ENCODE measurements at regions not wholly inside any gene's neighbourhood (a gene's known extent, or its start where the extent isn't known, plus 50 kb on each side); places are given as distances from the start of the nearest gene placed in this dataset.

DNA sequence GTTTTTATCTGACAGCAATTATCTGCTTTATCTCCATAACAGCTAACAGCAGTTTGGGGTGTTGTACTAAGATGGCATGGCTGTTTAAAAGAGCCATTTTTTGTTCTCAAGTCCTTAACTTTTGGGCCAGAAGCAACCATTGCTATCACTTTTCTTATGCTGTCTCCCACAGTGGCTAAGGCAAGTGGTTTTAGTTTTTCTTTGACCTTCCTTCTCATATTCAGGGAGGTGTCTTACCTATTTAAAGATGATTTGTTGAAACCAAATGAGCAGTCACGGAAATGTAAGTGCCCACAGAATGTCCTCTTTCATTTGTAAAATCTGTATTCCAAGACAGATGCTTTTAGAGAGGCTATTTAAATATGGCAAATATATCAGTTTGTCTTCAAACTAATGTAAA is 96.8 kb upstream of the USP15 start:
- H3K9me3 ChIP-seq (ENCODE audit: control insufficient read depth, low read length), result no peaks in the 10 kb centered on the region
- TF ChIP-seq, protein P1, sequence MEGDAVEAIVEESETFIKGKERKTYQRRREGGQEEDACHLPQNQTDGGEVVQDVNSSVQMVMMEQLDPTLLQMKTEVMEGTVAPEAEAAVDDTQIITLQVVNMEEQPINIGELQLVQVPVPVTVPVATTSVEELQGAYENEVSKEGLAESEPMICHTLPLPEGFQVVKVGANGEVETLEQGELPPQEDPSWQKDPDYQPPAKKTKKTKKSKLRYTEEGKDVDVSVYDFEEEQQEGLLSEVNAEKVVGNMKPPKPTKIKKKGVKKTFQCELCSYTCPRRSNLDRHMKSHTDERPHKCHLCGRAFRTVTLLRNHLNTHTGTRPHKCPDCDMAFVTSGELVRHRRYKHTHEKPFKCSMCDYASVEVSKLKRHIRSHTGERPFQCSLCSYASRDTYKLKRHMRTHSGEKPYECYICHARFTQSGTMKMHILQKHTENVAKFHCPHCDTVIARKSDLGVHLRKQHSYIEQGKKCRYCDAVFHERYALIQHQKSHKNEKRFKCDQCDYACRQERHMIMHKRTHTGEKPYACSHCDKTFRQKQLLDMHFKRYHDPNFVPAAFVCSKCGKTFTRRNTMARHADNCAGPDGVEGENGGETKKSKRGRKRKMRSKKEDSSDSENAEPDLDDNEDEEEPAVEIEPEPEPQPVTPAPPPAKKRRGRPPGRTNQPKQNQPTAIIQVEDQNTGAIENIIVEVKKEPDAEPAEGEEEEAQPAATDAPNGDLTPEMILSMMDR (IDR thresholded peaks at IDR 0.05), result no peak
- no peak overlapping the region for H2AFZ ChIP-seq
- no peak overlapping the region for H3K4me3 ChIP-seq (ENCODE audit: low read depth, low read length)
- H3K36me3 ChIP-seq (ENCODE audit: control insufficient read depth, insufficient read depth, low read length), result no peaks in the 10 kb centered on the region
- no peak overlapping the region for H3K27ac ChIP-seq
- no peaks in the 10 kb centered on the region for H3K79me2 ChIP-seq
- no peak overlapping the region for H3K4me2 ChIP-seq (ENCODE audit: low read length)
- no peaks in the 10 kb centered on the region for H3K4me1 ChIP-seq
- no peak overlapping the region for H3K9ac ChIP-seq
- no peaks in the 10 kb centered on the region for H3K27me3 ChIP-seq (ENCODE audit: control insufficient read depth, insufficient read depth, low read length)

DNA sequence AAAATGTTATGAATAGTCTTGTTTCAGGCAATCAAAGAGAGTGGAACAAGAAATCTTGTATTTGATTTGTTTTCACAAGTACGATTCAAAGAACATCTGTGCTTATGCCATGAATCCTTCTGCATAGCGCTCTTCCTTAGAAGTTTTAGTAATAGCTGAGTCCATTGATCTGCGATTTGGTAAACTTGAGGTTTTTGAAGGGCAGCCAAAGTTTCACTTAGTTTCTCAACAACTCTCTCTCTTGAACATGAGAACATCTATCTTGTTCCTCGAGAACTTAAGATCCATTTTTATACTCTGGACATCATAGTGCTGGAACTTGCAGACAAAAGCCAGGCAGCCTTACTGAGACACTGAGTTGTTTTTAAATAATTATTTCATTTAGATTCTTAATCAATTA is 96.2 kb upstream of the USP15 start:
- Histone ChIP-seq H3K4me1 (no peaks in the 10 kb centered on the region), H3K79me2 (no peaks in the 10 kb centered on the region), H3K27ac (no peak overlapping the region), H3K9me3 (ENCODE audit: control insufficient read depth, low read length) (no peaks in the 10 kb centered on the region), H3K27me3 (ENCODE audit: control insufficient read depth, insufficient read depth, low read length) (no peaks in the 10 kb centered on the region), H3K4me2 (ENCODE audit: low read length) (no peak overlapping the region), H3K4me3 (ENCODE audit: low read depth, low read length) (no peak overlapping the region), H3K36me3 (ENCODE audit: control insufficient read depth, insufficient read depth, low read length) (no peaks in the 10 kb centered on the region), H3K9ac (no peak overlapping the region), H2AFZ (no peak overlapping the region)
- TF ChIP-seq, protein P1 (IDR thresholded peaks at IDR 0.05), result no peak

DNA sequence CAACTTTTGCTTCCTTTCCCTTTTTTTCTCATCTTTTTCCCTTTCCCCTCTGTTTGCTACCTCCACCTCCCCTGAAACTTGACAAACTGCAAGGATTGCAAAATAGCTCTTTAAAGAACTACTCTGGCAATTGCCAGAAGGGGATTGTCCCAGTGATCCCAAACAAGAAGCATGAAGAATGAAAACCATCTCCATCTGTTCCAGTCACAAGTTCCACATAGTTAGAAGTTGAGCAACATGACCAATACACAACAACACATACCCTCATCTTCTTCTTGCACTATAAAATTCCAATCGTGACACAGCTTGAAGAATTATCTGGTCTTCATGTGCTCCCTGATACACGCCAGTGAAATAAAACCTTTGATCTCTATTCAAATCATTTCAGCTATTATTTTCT is 93.7 kb upstream of the USP15 start:
- TF ChIP-seq, protein P1 (IDR thresholded peaks at IDR 0.05), result no peak
- Histone ChIP-seq H3K27me3 (ENCODE audit: control insufficient read depth, insufficient read depth, low read length) (no peaks in the 10 kb centered on the region), H3K9me3 (ENCODE audit: control insufficient read depth, low read length) (no peaks in the 10 kb centered on the region), H3K27ac (no peak overlapping the region), H3K4me3 (ENCODE audit: low read depth, low read length) (no peak overlapping the region), H3K4me2 (ENCODE audit: low read length) (no peak overlapping the region), H3K4me1 (no peaks in the 10 kb centered on the region), H3K36me3 (ENCODE audit: control insufficient read depth, insufficient read depth, low read length) (no peaks in the 10 kb centered on the region), H2AFZ (no peak overlapping the region), H3K9ac (no peak overlapping the region), H3K79me2 (no peaks in the 10 kb centered on the region)

DNA sequence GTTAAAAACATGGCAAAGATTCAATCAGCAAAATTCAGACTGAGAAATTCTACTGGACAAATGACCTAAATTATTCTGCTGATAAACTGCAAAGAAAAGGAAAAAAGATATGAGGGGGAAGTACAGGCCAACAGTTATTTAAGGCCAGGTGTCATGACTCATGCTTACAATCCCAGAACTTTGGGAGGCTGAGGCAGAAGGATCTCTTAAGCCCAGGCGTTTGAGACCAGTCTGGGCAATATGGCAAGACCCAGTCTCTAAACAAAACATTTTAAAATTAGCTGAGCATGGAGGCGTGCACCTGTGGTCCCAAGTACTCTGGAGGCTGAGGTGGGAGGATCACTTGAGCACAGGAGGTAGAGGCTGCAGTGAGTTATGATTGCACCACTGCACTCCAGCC is 91.8 kb upstream of the USP15 start:
- H3K36me3 ChIP-seq (ENCODE audit: control insufficient read depth, insufficient read depth, low read length), result no peaks in the 10 kb centered on the region
- H3K9ac ChIP-seq, result no peak overlapping the region
- H3K27ac ChIP-seq, result no peak overlapping the region
- H3K79me2 ChIP-seq, result no peaks in the 10 kb centered on the region
- no peak overlapping the region for H3K4me2 ChIP-seq (ENCODE audit: low read length)
- H2AFZ ChIP-seq, result no peak overlapping the region
- H3K4me1 ChIP-seq, result no peaks in the 10 kb centered on the region
- TF ChIP-seq, protein P1 (IDR thresholded peaks at IDR 0.05), result no peak
- H3K27me3 ChIP-seq (ENCODE audit: control insufficient read depth, insufficient read depth, low read length), result no peaks in the 10 kb centered on the region
- H3K4me3 ChIP-seq (ENCODE audit: low read depth, low read length), result no peak overlapping the region
- no peaks in the 10 kb centered on the region for H3K9me3 ChIP-seq (ENCODE audit: control insufficient read depth, low read length)

DNA sequence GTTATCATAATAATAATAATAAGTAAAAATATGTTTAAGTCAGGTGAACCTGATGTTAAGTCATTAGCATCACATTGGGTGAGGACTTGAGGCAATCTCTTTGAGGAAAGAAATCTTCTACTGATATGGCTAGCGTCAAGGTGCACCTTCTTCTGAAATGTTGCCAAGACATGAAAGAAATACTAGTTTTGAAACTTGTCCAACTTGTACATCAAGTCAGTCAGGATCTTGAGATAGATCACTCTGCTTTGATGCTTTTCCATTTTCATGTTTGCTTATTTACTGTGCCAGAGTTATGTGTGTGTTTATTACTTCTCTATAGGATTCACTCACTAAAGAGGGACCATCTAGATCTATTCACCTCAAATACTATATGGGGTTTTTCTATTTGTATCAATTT is 90.0 kb upstream of the USP15 start:
- H3K4me1 ChIP-seq, result no peaks in the 10 kb centered on the region
- no peak overlapping the region for H3K4me3 ChIP-seq (ENCODE audit: low read depth, low read length)
- H3K27ac ChIP-seq, result no peak overlapping the region
- H3K9ac ChIP-seq, result no peak overlapping the region
- TF ChIP-seq, protein P1 (IDR thresholded peaks at IDR 0.05), result no peak
- no peak overlapping the region for H2AFZ ChIP-seq
- H3K79me2 ChIP-seq, result no peaks in the 10 kb centered on the region
- H3K27me3 ChIP-seq (ENCODE audit: control insufficient read depth, insufficient read depth, low read length), result no peaks in the 10 kb centered on the region
- no peaks in the 10 kb centered on the region for H3K36me3 ChIP-seq (ENCODE audit: control insufficient read depth, insufficient read depth, low read length)
- no peak overlapping the region for H3K4me2 ChIP-seq (ENCODE audit: low read length)
- H3K9me3 ChIP-seq (ENCODE audit: control insufficient read depth, low read length), result no peaks in the 10 kb centered on the region
